Activated effector memory CD4-positive, alpha-beta T cell treated with Interleukin-2 at 50 U/mL for 16 hours (primary cell): ENCODE measurements at regions not wholly inside any gene's neighbourhood (a gene's known extent, or its start where the extent isn't known, plus 50 kb on each side); places are given as distances from the start of the nearest gene placed in this dataset.
A peak's percentile ranks its signal among the peaks of the same experiment; 100 is the strongest.

Experiments
- DNase-seq: peaks from one replicate; pipeline ENCODE4 v3.0.0-alpha.2; 2020

DNA sequence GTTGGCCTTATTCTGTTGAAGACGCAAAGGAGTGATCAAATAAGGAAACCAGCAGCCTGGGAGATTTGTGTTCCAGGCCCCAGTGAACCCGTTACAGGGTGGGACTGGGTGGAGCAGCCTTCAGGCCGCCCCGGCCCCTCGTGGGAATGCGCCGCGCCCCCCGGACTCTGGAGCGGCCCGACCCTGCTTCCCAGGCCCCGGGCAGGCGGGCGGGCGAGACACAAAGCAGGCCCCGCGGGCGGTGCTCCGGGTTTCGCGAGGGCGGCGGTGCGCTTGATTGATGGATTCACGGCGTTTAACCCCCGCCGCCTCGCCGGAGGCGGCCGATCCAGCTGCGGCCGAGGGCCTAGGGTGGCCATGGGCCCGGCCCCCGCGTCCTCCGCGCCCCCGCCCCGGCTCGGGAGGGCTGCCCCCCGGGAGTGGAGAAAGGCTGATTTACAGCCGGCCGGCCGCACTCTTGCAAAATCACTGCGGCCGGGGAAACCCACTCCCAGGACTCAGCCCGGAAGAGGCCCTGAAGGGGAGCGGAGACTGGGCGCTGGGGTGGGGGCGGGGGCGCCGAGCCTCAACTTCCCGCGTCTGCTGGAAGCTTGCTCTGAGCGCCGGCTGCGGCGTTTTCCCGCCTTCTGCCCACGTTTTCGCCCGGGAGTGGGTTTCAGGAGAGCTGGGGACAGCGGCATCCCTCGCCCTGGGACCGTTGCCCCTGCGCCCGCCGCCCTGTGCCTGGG is 299.6 kb upstream of the NFE2L3 start:
- DNase-seq = no peak

DNA sequence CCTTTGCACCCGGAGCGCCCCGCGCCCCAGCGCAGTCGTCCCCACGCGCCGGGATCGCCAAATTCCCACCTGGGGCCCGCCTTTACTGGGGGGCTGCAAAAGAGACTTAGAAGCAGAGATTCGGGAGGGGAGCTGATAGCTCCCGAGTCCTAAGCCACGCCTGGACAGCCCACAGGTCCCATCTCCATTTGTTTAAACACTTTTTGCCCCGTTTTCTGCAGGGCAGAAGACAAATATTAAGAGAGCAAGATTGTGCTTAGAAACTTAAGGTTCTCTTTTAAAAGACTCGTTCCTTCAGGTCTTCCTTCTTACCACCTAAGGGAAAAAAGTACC is 299.1 kb upstream of the NFE2L3 start:
- no peak for DNase-seq

DNA sequence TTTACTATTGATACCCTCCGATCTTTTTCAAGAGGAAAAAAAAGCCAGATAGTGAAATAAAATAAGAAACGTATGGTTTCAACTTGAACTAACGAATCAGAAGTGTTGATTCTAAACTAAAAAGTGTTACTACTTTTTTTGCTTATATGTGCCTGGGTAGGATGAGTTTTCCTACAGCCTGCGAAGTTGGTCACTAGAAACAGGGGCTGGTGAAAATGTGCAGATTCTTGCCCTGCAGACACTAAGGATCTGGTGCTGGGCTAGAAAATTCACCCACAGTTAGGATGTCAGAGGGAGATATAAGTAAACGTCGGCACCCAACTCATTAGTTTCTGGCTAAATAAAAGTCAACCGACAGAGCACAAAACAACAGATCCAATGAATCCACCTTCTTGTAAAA is 298.7 kb upstream of the NFE2L3 start:
- no peak for DNase-seq

DNA sequence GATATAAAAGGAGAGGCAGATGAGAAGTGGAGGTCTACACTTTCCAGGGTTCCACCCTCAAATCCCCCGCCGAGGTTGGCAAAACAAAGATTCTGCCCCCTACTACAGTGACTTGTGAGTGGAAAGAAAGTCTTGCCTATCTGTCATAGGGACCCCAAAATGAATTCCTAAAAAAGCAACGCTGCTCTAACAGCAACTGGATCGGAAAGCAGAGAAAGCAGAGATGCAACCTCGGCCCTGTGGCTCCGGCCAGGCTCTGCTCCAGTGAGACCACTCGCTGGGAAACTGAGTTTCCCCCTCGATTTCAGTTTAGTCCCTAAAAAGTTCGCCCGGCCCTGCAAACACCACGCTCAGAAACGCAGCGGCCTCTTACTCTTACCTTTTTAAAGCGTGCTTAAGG is 297.9 kb upstream of the NFE2L3 start:
- DNase-seq = no peak

DNA sequence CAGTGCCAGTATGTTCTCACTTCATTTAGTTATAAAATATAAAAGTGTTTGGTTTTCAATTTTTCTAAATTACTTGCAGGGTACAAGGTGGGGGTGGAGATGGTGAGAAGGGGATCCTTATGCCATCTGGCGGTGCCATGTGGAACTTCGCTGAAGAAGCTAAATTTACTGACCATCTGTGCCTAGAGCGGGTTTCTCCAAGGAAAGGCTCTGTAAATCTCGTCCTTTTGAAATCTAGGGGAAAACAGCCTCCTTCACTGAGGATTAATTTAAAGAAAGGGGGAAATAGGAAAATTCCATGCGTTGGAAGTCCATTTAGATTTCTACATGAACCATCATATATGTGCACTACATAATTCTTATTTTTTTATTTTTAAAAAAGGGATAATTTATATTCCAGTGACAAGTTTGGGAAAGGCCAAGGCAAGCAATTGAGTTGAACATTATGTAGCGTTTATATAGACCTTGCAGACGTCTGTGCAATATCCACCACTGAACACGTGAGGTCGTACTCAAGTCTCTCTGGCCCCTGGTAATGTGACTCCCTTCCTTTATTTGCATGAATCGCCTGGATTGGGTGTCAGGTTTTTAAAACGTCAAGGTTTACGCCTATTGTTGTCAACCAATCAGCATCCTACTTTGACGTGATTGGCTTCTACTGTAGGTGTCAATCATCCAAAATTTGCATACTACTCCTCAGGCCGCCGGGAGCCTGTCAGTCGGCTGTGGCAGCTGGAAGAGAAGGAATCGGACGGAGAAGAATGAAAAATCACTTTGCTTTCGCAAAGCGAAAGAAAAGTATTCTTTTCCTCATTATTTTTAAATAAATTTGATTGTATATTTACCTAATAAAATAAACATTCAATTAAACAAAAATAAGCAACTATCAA is 297.1 kb upstream of the NFE2L3 start:
- DNase-seq = no peak

DNA sequence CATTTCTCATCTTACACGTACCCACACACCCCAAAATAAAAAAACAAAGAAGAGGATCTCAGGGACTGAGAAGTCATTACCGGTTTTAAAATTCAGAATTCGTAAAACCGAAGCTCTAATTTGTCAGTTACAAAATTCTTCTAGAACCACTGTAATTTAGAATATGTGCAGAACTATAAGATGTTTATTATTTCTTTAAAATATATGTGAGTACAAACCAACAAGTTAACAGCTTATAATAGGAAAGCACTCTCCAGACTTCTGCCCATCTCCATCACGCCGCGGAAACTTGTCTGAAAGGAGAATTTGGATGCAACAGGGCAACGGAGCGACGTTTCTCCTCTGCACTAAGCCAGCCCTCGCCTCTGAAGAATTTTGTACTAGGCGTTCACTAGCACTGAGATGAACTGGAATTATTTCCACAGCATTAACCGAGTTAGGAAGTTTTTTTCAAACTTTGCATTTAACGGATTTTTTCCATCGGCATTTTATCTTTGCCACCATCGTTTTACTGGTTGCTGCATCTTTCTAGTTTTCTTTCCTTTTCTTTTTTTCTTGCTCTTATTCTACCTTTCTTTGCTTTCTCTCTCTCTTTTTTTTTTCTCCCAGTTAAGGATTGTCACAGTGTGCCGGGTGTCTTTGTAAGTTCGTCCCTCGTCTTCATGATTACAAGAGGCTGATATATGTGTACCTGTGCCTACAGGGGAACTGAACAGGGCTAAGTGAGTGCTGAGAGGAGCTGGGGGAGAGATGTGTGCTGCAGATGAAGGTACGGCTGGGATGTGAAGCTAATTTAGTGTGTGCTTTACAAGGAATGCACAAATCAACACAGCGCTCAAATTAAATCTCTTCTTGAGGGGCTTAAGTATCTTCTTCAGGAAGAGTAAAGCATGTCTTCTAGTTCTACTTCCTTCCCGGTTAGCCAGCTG is 295.9 kb upstream of the NFE2L3 start:
- DNase-seq = no peak

DNA sequence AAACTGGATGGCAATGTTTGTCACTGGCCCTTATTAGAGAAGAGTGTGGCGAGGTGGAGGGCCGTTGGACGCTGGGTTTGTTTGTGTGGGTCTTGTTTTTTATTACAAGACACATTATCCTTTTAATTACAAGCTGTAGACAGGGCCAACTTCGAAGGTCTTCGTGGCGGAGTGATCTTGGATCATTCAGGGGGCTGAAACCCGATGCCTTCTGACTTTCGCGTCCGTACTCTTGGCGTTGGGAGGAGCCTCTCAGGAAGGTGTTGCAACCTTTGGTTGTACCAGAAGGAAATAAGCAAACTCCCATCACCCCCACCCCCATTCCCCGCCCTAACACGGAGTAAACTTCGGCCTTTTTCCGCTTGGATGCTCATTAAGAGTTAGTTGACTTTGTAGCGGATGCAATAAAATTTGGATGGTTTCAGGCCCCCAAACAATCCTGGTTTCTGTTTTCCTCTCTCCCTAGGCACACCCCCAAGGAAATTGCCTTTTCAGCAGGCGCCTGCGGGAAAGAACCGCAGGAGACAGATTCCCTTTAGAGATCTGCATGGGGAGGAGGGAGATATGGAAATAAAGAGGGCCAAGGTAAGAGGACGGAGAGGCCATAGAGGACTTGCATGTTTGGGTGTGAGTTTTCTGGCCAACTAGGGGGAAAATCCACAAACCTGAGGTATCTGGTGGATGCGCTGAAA is 294.5 kb upstream of the NFE2L3 start:
- DNase-seq = no peak

DNA sequence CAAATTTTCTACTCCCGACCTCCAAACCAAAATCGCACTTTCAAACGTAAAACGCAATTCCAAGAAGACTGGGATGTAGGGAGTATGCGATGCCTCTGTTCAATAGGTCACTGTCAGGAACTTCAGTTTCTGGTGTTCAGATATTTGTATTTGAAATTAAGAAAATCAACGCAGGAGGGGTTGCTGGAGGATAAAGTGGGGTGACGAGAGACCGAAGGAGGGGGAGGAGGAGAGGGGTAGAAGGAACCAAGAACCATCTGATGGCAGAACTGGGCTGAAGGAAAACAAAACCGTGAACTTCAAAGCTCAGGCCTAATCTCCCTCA is 293.8 kb upstream of the NFE2L3 start:
- no peak for DNase-seq

DNA sequence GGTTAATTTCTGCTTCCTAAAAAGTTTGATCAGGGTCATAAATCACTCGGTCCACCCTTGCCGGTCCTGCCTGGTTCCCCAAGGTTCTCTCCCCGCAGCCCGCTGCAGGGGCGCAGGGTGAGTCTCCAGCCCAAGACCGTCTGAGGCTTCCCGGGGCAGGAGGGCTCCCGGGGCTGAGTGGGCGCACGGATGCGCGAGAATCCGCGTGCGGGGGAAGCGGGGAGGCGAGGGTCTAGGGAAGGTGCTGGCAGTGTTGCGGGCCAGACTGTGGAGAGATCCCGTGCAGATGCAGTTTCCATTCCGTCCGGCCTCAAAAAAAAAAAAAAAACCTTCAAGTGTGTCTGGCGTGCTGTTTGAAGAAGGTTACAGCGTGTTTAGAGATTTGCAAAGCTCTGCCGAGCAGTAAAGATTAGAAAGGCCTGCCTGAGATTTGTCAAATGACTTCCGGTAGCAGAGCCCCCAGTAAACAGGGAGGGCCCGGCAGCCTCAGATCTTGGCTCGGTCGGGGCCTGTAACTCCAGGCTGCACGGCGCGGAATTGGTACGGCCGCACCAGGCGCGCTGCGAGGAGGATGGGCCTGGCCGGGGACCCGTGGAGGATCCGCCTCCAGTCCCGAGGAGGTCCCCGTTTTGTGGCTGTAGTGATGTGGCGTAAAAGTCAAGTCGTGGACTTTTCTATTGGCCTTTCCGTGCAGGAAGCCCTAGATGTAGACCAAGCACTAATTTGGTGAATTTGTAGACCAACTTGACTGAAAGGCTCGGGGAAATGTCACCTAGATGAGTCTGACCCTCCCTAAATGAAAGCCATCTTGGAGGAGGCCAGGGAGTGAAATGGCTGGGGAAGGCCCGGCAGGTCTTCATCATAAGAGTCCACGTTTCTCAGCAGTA is 293.2 kb upstream of the NFE2L3 start:
- DNase-seq = no peak

DNA sequence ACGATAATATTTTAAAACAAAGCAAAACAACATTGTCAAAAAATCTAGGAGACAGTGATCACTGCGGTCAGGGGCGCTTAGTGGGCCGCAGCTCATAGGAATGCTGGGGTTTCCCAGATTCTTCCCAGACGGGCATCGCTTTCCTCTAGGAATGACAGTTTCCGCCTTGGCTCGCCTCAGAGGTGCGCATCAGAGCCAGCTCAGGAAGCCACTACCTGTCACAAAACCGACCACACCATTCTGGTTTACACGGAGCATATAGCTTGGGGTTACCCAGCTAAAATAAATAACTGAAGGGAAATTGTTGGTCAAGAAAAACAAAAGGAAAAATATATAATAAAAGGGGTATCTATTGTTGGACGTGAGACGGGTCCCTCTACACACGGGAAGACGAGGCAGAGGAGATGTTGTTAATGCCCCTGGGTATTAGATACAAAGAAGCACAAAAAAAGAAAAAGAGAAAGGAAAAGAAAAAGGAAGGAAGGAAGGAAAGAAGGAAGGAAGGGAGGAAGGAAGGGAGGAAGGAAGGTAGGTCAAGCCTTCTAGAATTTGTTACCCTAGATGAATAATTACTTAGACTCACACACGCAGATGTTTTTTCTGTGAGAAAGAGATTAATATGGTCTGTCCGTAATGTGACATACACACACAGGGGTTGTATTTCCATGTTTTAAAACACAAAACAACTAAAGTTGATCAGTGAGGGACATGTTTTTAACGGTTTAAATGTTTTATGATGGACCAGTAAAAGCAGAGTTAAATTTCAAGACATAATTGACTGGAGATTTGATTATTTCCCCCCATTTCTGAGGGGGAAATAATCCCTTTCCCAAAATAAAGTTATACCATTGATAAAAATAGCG is 292.4 kb upstream of the NFE2L3 start:
- DNase-seq = no peak

DNA sequence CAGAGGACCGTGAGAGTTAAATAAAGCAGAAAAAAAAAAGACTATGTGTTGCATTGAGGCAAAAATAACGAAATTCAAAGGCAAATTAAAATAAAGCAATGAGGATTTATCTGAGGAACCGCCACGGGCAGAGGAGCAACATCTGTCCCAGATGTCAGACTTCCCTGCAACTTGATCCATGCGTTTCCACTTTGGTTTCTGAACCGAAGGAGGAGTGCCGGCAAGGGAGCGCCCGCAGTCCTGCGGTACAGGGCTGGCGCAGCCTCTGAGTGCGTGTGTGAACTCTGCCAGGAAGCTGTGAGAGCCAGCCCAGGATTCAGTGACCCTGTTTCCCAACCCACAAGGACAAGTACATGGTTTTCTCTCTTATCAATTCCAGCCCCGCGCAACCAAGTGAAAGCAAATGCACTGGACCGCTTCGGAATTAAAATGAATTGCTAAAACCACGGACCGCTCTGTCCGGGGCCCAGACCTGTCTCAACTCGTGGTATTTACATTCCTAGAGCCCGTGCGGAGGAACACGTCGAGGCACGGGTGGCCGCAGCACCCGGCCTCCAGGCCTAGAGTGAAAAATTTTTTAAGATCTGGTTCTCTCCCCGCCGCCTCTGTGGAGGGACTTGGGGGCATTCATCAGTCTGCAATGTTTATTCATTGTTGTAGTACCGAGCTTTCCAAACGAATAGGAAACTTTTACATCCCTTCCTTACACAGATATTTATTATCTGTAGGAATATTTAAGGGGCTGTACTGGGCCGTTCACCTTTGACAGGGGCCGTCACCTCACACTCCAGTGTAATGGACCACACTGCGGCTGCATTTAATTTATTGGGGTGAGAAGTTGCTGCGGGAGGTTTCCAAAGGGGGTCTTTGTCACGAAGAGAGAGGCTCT is 291.5 kb upstream of the NFE2L3 start:
- DNase-seq = no peak

DNA sequence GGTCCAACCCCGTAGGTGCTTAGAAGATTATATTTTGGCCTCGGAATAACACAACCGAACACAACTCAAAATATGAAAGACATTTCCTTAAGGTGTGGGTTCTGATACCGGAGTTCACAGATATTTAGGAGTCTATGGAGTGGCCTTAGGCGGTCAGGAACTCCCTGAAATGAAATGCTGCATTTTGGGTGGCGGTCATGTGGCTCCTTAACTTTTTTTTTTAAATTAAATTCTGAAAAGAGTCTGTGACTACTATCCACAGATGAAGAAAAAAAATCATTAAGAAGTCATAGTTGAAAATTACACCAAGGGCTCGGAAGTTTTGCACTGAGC is 290.9 kb upstream of the NFE2L3 start:
- no peak for DNase-seq

DNA sequence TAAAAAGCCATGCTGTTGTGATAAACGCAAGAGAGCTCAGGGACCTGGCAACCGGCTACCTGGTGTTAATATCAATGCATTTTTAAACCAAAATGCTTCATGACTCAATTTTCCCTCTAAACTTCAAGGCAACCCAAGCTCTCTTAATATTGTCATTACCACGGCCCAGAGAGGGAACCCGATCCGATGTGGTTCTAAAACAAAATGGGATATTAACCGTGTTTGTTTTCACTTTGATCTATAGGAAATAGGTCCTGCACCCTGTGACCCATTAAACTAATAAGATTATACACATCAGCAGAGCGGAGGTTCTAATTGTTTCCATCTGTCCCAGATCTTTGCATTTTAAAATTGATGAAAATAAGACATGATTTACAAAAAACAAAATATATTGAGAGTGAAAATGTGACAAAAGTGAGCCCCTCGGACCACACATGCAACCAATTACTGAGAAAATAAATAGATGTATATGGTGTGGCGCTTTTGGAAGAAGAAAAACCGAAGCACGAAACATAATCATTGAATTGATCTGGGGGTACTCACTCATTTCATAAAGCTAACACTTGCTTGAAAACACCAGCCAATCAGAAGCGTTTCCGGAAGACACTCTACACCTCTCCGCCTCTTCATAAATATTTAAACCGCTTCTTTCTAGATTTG is 290.3 kb upstream of the NFE2L3 start:
- no peak for DNase-seq

DNA sequence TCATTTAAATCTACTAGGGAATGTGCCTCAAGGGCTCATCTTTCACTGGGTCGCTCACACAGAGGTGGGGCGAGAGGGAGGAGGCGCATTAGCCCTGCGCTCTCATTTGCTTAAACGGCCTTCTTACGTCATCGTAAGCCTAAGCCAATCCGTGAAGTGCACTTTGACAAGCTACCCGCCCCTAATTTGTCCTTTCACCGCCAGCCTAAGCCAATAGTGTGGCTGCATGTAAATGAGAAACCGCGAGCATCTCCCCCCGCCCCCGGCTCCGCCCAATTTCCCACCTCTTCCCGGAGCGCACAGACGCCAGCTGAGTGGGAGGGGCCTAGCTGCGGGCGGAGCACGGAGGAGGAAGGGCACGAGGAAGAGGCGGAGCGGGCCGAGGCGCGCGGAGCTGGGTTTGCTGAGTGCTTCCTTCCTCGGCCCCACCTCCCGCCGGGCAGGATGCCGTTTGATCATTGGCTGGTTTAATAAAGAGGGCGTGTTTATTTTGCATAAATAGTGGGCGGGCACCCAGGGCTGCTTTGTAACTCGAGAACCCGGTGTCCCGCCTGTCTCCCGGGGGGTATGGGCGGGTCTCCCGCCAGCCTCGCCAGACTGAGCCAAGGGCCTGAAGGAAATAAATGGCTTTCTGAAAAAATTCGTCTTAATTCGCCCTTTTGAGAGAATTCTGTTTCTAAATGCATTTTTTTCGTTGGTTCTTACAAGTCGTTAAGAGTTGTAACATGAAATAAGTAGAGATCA is 289.6 kb upstream of the NFE2L3 start:
- peak; percentile 43 for DNase-seq

DNA sequence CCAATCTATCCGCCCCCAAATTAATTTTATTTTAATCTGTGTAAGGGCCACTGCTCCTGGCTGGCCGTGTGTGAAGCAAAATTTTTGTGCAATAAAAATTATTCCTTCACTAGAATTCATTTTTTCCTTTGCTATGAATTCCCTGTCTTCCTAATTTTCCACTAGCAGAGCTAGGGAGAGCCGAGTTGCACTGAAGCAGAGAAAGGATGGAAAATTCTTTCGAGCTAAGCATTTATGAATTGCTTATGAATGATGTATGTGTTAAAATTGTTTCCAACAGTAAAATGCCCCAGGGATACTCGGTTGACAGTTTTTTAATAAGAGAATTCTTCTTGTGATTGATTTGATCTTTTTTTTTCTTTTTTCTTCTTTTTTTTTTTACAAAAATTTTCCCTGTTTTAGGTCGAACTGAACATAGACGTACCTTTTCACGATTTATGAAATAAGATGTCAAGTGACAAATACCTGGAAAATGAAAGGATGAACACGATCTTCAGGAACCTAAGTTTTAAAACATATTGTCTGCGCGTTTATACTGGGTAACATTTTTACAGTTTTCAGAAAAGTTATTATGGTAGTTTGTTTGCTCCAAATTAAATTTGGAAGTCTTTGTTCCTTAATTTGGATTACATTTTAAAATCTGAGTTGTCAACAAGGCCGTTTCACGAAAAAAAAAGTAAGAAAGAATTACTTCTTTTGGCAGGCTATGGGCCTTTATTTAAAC is 288.8 kb upstream of the NFE2L3 start:
- DNase-seq = no peak

DNA sequence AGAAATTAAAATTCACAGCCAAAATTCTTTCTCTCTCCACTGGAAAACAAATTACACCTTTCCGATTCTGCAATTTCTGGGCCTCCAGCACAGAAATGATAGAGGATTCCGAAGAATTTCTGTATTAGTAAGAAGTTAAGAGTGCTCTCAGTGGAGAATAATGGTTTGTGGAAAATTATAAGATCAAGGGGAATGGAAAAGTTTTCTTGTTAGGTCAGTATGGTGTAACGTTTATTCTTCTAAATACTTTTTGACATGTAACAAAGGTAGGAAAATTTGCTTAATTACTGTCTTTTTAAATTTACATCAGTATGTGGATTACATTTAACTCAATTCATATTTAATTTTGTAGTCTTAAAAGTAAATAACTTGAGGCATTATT is 288.3 kb upstream of the NFE2L3 start:
- no peak for DNase-seq

DNA sequence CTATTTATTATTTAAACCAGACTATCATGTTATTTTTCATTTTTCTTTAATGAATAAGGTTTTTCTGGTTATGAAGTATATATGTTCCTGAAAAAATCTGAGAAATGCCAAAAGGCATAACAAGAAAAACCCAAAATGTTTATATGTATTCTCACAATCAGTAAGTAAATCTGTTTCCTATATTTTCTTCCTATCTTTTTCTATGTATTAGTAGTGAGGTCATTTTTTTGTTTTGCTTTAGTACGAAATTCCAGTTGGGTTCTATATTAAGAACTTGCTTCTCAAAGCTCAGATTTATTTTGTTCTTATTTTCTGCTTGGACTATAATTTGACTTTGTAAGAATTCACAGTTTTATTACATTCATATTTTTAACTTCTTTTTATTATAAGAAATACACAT is 287.5 kb upstream of the NFE2L3 start:
- no peak for DNase-seq
